WTC11 (cell line): ENCODE measurements at regions not wholly inside any gene's neighbourhood (a gene's known extent, or its start where the extent isn't known, plus 50 kb on each side); places are given as distances from the start of the nearest gene placed in this dataset.

Experiments
- ATAC-seq: fragments of 200-7000 bp; cut with Tn5 transposase; 2 replicates; pipeline ENCODE4 v1.10.0; 2021; ENCODE audit warnings: mild to moderate bottlenecking, moderate library complexity
- CTCF ChIA-PET: fragments of 300-600 bp; sonication (Branson Sonifier 250); formaldehyde crosslinking; loops from one replicate; lab custom pipeline; 2021; ENCODE audit warnings: antibody characterized with exemption; lab: Charles Lee
- POLR2A ChIA-PET: fragments of 350-600 bp; sonication (Branson Sonifier 250); formaldehyde crosslinking; loops from one replicate; lab custom pipeline; 2021; ENCODE audit warnings: antibody characterized with exemption; lab: Charles Lee
- DNase-seq: peaks from one replicate; pipeline ENCODE4 v3.0.0; 2021; ENCODE audit warnings: low spot score
- H3K27ac Mint-ChIP-seq: 2 replicates; pipeline ENCODE4 v1.8.0; 2021; ENCODE audit warnings: mixed read lengths
- H3K27me3 Mint-ChIP-seq: 2 replicates; pipeline ENCODE4 v1.8.0; 2021; ENCODE audit warnings: low read depth, mild to moderate bottlenecking, moderate library complexity, mixed read lengths
- H3K36me3 Mint-ChIP-seq: 2 replicates; pipeline ENCODE4 v1.8.0; 2021; ENCODE audit warnings: mixed read lengths
- H3K4me1 Mint-ChIP-seq: 2 replicates; pipeline ENCODE4 v1.8.0; 2022; ENCODE audit warnings: mixed read lengths
- H3K4me3 Mint-ChIP-seq: 2 replicates; pipeline ENCODE4 v1.8.0; 2021; ENCODE audit warnings: mild to moderate bottlenecking, moderate library complexity, mixed read lengths
- H3K9me3 Mint-ChIP-seq: 2 replicates; pipeline ENCODE4 v1.8.0; 2021; ENCODE audit warnings: mixed read lengths
- ATF1 ChIP-seq: sonication (generic); formaldehyde crosslinking; IDR thresholded peaks from 2 replicates; pipeline ENCODE4 v1.8.1; 2023; ENCODE audit warnings: mild to moderate bottlenecking, moderate library complexity, missing genetic modification reagents
- EMX1 ChIP-seq: fragments of 250-450 bp; sonication (Bioruptor Pico); IDR thresholded peaks from 2 replicates; pipeline ENCODE4 v1.8.0; 2021; ENCODE audit warnings: mild to moderate bottlenecking
- ESRRA ChIP-seq: sonication (generic); formaldehyde crosslinking; IDR thresholded peaks from 2 replicates; pipeline ENCODE4 v1.8.1; 2022; ENCODE audit warnings: mild to moderate bottlenecking, missing genetic modification reagents, borderline replicate concordance
- FOXJ3 ChIP-seq: sonication (generic); formaldehyde crosslinking; IDR thresholded peaks from 2 replicates; pipeline ENCODE4 v1.9.0; 2021; ENCODE audit warnings: missing genetic modification reagents, mild to moderate bottlenecking, borderline replicate concordance
- GABPB1 ChIP-seq: sonication (generic); formaldehyde crosslinking; IDR thresholded peaks from 2 replicates; pipeline ENCODE4 v1.8.1; 2023; ENCODE audit warnings: mild to moderate bottlenecking, missing genetic modification reagents
- GRHL2 ChIP-seq: fragments of 250-450 bp; sonication (Bioruptor Pico); IDR thresholded peaks from 2 replicates; pipeline ENCODE4 v1.8.0; 2022; ENCODE audit warnings: mild to moderate bottlenecking, moderate library complexity; ENCODE audit not compliant: insufficient replicate concordance, severe bottlenecking
- OVOL2 ChIP-seq: fragments of 250-450 bp; sonication (Bioruptor Pico); IDR thresholded peaks from 2 replicates; pipeline ENCODE4 v1.9.0; 2021; ENCODE audit warnings: mild to moderate bottlenecking, borderline replicate concordance
- PRRX2 ChIP-seq: fragments of 250-450 bp; sonication (Bioruptor Pico); IDR thresholded peaks from 2 replicates; pipeline ENCODE4 v1.8.0; 2021; ENCODE audit warnings: mild to moderate bottlenecking
- SMAD3 ChIP-seq: sonication (generic); formaldehyde crosslinking; IDR thresholded peaks from 2 replicates; pipeline ENCODE4 v1.8.0; 2022; ENCODE audit warnings: missing genetic modification reagents, mild to moderate bottlenecking, borderline replicate concordance
- TP53 ChIP-seq: sonication (generic); formaldehyde crosslinking; IDR thresholded peaks from 2 replicates; pipeline ENCODE4 v1.8.1; 2023; ENCODE audit warnings: mild to moderate bottlenecking, missing genetic modification reagents
- ZBTB21 ChIP-seq: sonication (generic); formaldehyde crosslinking; IDR thresholded peaks from 2 replicates; pipeline ENCODE4 v1.8.1; 2023; ENCODE audit warnings: mild to moderate bottlenecking, missing genetic modification reagents, borderline replicate concordance
- TF ChIP-seq, protein P1 (sequence below): fragments of 250-450 bp; sonication (Bioruptor Pico); IDR thresholded peaks from 2 replicates; pipeline ENCODE4 v1.9.0; 2021; ENCODE audit warnings: mild to moderate bottlenecking, borderline replicate concordance
- TF ChIP-seq, protein P2 (sequence below): sonication (generic); formaldehyde crosslinking; IDR thresholded peaks from 2 replicates; pipeline ENCODE4 v1.8.1; 2023; ENCODE audit warnings: mild to moderate bottlenecking, moderate library complexity, missing genetic modification reagents
- TF ChIP-seq, protein P3 (sequence below): sonication (generic); formaldehyde crosslinking; IDR thresholded peaks from 2 replicates; pipeline ENCODE4 v1.8.1; 2022; ENCODE audit warnings: low read depth, mild to moderate bottlenecking, moderate library complexity, missing genetic modification reagents, borderline replicate concordance
- TF ChIP-seq, protein P4 (sequence below): sonication (generic); formaldehyde crosslinking; IDR thresholded peaks from 2 replicates; pipeline ENCODE4 v1.8.0; 2022; ENCODE audit warnings: mild to moderate bottlenecking, missing genetic modification reagents
- TF ChIP-seq, protein P5 (sequence below): fragments of 200-600 bp; IDR thresholded peaks from 2 replicates; pipeline ENCODE4 v1.8.0; 2022; ENCODE audit warnings: antibody characterized with exemption
- TF ChIP-seq, protein P6 (sequence below): sonication (generic); formaldehyde crosslinking; IDR thresholded peaks from 2 replicates; pipeline ENCODE4 v1.8.0; 2023; ENCODE audit warnings: missing genetic modification reagents, mild to moderate bottlenecking, borderline replicate concordance
- TF ChIP-seq, protein P7 (sequence below): sonication (generic); formaldehyde crosslinking; IDR thresholded peaks from 2 replicates; pipeline ENCODE4 v1.8.1; 2022; ENCODE audit warnings: mild to moderate bottlenecking, missing genetic modification reagents, moderate library complexity, borderline replicate concordance
- TF ChIP-seq, protein P8 (sequence below): sonication (generic); formaldehyde crosslinking; IDR thresholded peaks from 2 replicates; pipeline ENCODE4 v1.8.0; 2022; ENCODE audit warnings: mild to moderate bottlenecking, missing genetic modification reagents

DNA sequence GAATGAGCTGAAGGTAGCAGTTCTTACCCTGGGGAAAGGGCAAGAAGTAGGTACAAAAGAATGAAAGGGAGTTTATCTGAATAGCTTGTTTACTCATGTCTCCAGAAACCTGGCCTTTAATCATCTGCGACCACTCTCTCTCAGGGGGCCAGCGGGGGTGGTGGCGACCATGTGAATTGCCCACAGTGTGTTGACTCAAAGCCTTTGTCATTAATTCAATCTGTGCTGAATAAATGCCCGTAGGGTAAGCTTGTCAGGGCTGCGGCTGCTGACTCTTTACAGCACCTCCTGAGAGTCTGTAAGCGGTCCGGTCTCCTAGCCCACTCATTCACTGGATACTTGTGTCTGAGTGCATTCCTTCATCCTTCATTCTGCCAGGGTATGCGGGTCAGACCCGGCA lies 874.4 kb downstream of the SLC6A15 start (continued):
- TF ChIP-seq, protein P1, sequence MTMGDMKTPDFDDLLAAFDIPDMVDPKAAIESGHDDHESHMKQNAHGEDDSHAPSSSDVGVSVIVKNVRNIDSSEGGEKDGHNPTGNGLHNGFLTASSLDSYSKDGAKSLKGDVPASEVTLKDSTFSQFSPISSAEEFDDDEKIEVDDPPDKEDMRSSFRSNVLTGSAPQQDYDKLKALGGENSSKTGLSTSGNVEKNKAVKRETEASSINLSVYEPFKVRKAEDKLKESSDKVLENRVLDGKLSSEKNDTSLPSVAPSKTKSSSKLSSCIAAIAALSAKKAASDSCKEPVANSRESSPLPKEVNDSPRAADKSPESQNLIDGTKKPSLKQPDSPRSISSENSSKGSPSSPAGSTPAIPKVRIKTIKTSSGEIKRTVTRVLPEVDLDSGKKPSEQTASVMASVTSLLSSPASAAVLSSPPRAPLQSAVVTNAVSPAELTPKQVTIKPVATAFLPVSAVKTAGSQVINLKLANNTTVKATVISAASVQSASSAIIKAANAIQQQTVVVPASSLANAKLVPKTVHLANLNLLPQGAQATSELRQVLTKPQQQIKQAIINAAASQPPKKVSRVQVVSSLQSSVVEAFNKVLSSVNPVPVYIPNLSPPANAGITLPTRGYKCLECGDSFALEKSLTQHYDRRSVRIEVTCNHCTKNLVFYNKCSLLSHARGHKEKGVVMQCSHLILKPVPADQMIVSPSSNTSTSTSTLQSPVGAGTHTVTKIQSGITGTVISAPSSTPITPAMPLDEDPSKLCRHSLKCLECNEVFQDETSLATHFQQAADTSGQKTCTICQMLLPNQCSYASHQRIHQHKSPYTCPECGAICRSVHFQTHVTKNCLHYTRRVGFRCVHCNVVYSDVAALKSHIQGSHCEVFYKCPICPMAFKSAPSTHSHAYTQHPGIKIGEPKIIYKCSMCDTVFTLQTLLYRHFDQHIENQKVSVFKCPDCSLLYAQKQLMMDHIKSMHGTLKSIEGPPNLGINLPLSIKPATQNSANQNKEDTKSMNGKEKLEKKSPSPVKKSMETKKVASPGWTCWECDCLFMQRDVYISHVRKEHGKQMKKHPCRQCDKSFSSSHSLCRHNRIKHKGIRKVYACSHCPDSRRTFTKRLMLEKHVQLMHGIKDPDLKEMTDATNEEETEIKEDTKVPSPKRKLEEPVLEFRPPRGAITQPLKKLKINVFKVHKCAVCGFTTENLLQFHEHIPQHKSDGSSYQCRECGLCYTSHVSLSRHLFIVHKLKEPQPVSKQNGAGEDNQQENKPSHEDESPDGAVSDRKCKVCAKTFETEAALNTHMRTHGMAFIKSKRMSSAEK: no peak
- no peak for TF ChIP-seq PRRX2
- TF ChIP-seq ZBTB21 (CRISPR knock-in tag): no peak
- TF ChIP-seq, protein P2, sequence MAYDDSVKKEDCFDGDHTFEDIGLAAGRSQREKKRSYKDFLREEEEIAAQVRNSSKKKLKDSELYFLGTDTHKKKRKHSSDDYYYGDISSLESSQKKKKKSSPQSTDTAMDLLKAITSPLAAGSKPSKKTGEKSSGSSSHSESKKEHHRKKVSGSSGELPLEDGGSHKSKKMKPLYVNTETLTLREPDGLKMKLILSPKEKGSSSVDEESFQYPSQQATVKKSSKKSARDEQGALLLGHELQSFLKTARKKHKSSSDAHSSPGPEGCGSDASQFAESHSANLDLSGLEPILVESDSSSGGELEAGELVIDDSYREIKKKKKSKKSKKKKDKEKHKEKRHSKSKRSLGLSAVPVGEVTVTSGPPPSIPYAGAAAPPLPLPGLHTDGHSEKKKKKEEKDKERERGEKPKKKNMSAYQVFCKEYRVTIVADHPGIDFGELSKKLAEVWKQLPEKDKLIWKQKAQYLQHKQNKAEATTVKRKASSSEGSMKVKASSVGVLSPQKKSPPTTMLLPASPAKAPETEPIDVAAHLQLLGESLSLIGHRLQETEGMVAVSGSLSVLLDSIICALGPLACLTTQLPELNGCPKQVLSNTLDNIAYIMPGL (CRISPR knock-in tag): no peak
- TF ChIP-seq, protein P3, sequence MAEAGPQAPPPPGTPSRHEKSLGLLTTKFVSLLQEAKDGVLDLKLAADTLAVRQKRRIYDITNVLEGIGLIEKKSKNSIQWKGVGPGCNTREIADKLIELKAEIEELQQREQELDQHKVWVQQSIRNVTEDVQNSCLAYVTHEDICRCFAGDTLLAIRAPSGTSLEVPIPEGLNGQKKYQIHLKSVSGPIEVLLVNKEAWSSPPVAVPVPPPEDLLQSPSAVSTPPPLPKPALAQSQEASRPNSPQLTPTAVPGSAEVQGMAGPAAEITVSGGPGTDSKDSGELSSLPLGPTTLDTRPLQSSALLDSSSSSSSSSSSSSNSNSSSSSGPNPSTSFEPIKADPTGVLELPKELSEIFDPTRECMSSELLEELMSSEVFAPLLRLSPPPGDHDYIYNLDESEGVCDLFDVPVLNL: no peak
- TF ChIP-seq EMX1 (CRISPR knock-in tag): no peak
- TF ChIP-seq TP53: no peak
- TF ChIP-seq, all 79 proteins: peak for 0

DNA sequence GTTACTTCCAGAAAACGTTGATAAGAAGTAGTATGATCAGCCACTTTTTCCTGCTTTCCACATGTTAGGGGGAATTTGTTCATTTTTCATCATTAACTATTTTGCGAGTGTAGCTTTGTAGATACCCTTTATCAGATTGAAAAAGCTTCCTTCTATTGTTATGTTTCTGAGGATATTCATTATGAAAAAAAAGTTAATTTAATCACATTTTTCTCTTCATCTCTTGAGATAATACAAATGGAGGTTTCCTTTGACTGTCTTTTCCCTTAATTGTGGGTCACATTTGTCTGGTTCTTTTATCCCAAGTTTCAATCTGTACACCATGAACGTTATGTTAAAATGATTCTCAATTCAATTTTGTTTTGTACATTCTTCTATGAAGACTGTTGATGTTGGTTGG lies 875.7 kb downstream of the SLC6A15 start:
- ChIA-PET POLR2A (no interaction called here), CTCF (no interaction called here)
- Mint-ChIP-seq H3K4me1 (peaks cover 11% of the 10 kb centered on the region), H3K9me3 (peaks cover 14% of the 10 kb centered on the region), H3K27me3 (peaks cover 21% of the 10 kb centered on the region), H3K4me3 (no peak overlapping the region), H3K36me3 (peaks cover 10% of the 10 kb centered on the region), H3K27ac (no peak overlapping the region)
- no peak for ATAC-seq
- DNase-seq: no peak
- TF ChIP-seq ESRRA (CRISPR knock-in tag): no peak
- TF ChIP-seq, protein P4, sequence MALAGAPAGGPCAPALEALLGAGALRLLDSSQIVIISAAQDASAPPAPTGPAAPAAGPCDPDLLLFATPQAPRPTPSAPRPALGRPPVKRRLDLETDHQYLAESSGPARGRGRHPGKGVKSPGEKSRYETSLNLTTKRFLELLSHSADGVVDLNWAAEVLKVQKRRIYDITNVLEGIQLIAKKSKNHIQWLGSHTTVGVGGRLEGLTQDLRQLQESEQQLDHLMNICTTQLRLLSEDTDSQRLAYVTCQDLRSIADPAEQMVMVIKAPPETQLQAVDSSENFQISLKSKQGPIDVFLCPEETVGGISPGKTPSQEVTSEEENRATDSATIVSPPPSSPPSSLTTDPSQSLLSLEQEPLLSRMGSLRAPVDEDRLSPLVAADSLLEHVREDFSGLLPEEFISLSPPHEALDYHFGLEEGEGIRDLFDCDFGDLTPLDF: no peak
- TF ChIP-seq ATF1: no peak
- TF ChIP-seq, protein P5, sequence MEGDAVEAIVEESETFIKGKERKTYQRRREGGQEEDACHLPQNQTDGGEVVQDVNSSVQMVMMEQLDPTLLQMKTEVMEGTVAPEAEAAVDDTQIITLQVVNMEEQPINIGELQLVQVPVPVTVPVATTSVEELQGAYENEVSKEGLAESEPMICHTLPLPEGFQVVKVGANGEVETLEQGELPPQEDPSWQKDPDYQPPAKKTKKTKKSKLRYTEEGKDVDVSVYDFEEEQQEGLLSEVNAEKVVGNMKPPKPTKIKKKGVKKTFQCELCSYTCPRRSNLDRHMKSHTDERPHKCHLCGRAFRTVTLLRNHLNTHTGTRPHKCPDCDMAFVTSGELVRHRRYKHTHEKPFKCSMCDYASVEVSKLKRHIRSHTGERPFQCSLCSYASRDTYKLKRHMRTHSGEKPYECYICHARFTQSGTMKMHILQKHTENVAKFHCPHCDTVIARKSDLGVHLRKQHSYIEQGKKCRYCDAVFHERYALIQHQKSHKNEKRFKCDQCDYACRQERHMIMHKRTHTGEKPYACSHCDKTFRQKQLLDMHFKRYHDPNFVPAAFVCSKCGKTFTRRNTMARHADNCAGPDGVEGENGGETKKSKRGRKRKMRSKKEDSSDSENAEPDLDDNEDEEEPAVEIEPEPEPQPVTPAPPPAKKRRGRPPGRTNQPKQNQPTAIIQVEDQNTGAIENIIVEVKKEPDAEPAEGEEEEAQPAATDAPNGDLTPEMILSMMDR: no peak
- no peak for TF ChIP-seq GABPB1 (CRISPR knock-in tag)
- TF ChIP-seq OVOL2 (CRISPR knock-in tag): no peak
- no peak for TF ChIP-seq SMAD3 (CRISPR knock-in tag)
- TF ChIP-seq, protein P6, sequence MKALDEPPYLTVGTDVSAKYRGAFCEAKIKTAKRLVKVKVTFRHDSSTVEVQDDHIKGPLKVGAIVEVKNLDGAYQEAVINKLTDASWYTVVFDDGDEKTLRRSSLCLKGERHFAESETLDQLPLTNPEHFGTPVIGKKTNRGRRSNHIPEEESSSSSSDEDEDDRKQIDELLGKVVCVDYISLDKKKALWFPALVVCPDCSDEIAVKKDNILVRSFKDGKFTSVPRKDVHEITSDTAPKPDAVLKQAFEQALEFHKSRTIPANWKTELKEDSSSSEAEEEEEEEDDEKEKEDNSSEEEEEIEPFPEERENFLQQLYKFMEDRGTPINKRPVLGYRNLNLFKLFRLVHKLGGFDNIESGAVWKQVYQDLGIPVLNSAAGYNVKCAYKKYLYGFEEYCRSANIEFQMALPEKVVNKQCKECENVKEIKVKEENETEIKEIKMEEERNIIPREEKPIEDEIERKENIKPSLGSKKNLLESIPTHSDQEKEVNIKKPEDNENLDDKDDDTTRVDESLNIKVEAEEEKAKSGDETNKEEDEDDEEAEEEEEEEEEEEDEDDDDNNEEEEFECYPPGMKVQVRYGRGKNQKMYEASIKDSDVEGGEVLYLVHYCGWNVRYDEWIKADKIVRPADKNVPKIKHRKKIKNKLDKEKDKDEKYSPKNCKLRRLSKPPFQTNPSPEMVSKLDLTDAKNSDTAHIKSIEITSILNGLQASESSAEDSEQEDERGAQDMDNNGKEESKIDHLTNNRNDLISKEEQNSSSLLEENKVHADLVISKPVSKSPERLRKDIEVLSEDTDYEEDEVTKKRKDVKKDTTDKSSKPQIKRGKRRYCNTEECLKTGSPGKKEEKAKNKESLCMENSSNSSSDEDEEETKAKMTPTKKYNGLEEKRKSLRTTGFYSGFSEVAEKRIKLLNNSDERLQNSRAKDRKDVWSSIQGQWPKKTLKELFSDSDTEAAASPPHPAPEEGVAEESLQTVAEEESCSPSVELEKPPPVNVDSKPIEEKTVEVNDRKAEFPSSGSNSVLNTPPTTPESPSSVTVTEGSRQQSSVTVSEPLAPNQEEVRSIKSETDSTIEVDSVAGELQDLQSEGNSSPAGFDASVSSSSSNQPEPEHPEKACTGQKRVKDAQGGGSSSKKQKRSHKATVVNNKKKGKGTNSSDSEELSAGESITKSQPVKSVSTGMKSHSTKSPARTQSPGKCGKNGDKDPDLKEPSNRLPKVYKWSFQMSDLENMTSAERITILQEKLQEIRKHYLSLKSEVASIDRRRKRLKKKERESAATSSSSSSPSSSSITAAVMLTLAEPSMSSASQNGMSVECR (CRISPR knock-in tag): no peak
- TF ChIP-seq, protein P7, sequence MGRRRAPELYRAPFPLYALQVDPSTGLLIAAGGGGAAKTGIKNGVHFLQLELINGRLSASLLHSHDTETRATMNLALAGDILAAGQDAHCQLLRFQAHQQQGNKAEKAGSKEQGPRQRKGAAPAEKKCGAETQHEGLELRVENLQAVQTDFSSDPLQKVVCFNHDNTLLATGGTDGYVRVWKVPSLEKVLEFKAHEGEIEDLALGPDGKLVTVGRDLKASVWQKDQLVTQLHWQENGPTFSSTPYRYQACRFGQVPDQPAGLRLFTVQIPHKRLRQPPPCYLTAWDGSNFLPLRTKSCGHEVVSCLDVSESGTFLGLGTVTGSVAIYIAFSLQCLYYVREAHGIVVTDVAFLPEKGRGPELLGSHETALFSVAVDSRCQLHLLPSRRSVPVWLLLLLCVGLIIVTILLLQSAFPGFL: no peak
- TF ChIP-seq, protein P8, sequence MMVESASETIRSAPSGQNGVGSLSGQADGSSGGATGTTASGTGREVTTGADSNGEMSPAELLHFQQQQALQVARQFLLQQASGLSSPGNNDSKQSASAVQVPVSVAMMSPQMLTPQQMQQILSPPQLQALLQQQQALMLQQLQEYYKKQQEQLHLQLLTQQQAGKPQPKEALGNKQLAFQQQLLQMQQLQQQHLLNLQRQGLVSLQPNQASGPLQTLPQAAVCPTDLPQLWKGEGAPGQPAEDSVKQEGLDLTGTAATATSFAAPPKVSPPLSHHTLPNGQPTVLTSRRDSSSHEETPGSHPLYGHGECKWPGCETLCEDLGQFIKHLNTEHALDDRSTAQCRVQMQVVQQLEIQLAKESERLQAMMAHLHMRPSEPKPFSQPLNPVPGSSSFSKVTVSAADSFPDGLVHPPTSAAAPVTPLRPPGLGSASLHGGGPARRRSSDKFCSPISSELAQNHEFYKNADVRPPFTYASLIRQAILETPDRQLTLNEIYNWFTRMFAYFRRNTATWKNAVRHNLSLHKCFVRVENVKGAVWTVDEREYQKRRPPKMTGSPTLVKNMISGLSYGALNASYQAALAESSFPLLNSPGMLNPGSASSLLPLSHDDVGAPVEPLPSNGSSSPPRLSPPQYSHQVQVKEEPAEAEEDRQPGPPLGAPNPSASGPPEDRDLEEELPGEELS (CRISPR knock-in tag): no peak
- no peak for TF ChIP-seq FOXJ3 (CRISPR knock-in tag)
- no peak for TF ChIP-seq ZBTB21 (CRISPR knock-in tag)
- TF ChIP-seq GRHL2 (CRISPR knock-in tag): no peak
